Liver (tissue), 3 donors: ENCODE measurements at regions not wholly inside any gene's neighbourhood (a gene's known extent, or its start where the extent isn't known, plus 50 kb on each side); places are given as distances from the start of the nearest gene placed in this dataset.

Source experiments
- GABPA ChIP-seq, 2 donors: IDR thresholded peaks in 1 of 2; conservative IDR thresholded peaks in 1 of 2; 2 replicates each; pipeline ENCODE4 v1.6.1; 2016; ENCODE audit warnings: antibody characterized with exemption in 2 of 2, mild to moderate bottlenecking in 1 of 2, moderate library complexity in 1 of 2
- JUND ChIP-seq, 2 donors: IDR thresholded peaks; 2 replicates each; pipeline ENCODE4 v1.6.1; 2016; ENCODE audit warnings: antibody characterized with exemption in 2 of 2
- RXRA ChIP-seq, 2 donors: IDR thresholded peaks; 2 replicates each; pipeline ENCODE4 v1.6.1; 2017 to 2018; ENCODE audit warnings: antibody characterized with exemption in 2 of 2, mild to moderate bottlenecking in 1 of 2
- SP1 ChIP-seq: IDR thresholded peaks from 2 replicates; pipeline ENCODE4 v1.6.1; 2018; ENCODE audit warnings: antibody characterized with exemption, mild to moderate bottlenecking
- TF ChIP-seq, protein P1 (sequence below): fragments of 150-350 bp; IDR thresholded peaks from 2 replicates; pipeline ENCODE4 v1.5.1; 2017; ENCODE audit warnings: improper control_type of control experiment, low read depth, low read length; ENCODE audit not compliant: missing input control
- TF ChIP-seq, protein P2 (sequence below): IDR thresholded peaks from 2 replicates; pipeline ENCODE4 v1.6.1; 2016; ENCODE audit warnings: antibody characterized with exemption
- TF ChIP-seq, protein P3 (sequence below): IDR thresholded peaks from 2 replicates; pipeline ENCODE4 v1.6.1; 2016; ENCODE audit warnings: antibody characterized with exemption
- donor health status: healthy.
- donor health status: healthy.

DNA sequence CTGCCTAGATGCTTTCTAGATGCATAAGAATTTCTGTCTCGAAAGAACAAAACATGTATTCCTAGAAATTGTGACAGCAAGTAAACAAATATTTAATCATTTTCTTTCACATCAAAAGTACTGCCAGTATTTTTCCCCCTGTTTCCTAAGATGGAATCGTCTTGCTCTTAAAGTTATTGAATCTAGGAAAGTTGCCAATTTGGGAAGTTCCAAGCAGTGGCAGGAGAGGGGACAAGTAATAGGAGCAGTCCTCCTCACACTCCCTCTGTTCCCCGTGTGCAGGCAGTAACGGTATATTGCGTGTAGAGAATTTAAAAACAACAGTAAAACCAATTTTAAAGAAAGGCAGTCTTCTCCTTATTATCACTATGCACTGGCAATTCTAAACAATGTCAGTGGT is 619.8 kb downstream of the TBL1XR1 start:
- no peak for TF ChIP-seq JUND (IDR thresholded peaks at IDR 0.05)
- TF ChIP-seq SP1 = no peak
- TF ChIP-seq, protein P1, sequence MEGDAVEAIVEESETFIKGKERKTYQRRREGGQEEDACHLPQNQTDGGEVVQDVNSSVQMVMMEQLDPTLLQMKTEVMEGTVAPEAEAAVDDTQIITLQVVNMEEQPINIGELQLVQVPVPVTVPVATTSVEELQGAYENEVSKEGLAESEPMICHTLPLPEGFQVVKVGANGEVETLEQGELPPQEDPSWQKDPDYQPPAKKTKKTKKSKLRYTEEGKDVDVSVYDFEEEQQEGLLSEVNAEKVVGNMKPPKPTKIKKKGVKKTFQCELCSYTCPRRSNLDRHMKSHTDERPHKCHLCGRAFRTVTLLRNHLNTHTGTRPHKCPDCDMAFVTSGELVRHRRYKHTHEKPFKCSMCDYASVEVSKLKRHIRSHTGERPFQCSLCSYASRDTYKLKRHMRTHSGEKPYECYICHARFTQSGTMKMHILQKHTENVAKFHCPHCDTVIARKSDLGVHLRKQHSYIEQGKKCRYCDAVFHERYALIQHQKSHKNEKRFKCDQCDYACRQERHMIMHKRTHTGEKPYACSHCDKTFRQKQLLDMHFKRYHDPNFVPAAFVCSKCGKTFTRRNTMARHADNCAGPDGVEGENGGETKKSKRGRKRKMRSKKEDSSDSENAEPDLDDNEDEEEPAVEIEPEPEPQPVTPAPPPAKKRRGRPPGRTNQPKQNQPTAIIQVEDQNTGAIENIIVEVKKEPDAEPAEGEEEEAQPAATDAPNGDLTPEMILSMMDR = no peak
- no peak for TF ChIP-seq RXRA (IDR thresholded peaks at IDR 0.05)
- TF ChIP-seq, protein P2, sequence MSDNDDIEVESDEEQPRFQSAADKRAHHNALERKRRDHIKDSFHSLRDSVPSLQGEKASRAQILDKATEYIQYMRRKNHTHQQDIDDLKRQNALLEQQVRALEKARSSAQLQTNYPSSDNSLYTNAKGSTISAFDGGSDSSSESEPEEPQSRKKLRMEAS = no peak
- TF ChIP-seq GABPA (IDR thresholded peaks at IDR 0.05 in 1 of 2, conservative IDR thresholded peaks at IDR 0.05 in 1 of 2) = no peak
- TF ChIP-seq, protein P3, sequence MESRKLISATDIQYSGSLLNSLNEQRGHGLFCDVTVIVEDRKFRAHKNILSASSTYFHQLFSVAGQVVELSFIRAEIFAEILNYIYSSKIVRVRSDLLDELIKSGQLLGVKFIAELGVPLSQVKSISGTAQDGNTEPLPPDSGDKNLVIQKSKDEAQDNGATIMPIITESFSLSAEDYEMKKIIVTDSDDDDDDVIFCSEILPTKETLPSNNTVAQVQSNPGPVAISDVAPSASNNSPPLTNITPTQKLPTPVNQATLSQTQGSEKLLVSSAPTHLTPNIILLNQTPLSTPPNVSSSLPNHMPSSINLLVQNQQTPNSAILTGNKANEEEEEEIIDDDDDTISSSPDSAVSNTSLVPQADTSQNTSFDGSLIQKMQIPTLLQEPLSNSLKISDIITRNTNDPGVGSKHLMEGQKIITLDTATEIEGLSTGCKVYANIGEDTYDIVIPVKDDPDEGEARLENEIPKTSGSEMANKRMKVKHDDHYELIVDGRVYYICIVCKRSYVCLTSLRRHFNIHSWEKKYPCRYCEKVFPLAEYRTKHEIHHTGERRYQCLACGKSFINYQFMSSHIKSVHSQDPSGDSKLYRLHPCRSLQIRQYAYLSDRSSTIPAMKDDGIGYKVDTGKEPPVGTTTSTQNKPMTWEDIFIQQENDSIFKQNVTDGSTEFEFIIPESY = no peak
